Activated T-helper 2 cell treated with anti-CD3 and anti-CD28 coated beads, Interferon-gamma antibody, Interleukin-2, Interleukin-4, amounts not matched to agents 10 μg/mL and 5 μg/mL and 100 μg/mL, durations not matched to agents 14 hours and 24 hours and 36 hours (primary cell): ENCODE measurements at regions not wholly inside any gene's neighbourhood (a gene's known extent, or its start where the extent isn't known, plus 50 kb on each side); places are given as distances from the start of the nearest gene placed in this dataset.

ENCODE experiments used
- DNase-seq: peaks from one replicate; pipeline ENCODE4 v3.0.0; 2021; ENCODE audit warnings: low spot score
- H3K27ac Mint-ChIP-seq: one replicate; pipeline ENCODE4 v1.8.0; 2021; ENCODE audit warnings: mixed read lengths
- H3K27me3 Mint-ChIP-seq: one replicate; pipeline ENCODE4 v1.8.0; 2021; ENCODE audit warnings: low read depth, mixed read lengths
- H3K36me3 Mint-ChIP-seq: one replicate; pipeline ENCODE4 v1.8.0; 2021; ENCODE audit warnings: low read depth, mixed read lengths
- H3K4me1 Mint-ChIP-seq: one replicate; pipeline ENCODE4 v1.8.0; 2021; ENCODE audit warnings: low read depth, mixed read lengths
- H3K4me3 Mint-ChIP-seq: one replicate; pipeline ENCODE4 v1.8.0; 2021; ENCODE audit warnings: low read depth, mild to moderate bottlenecking, moderate library complexity, mixed read lengths
- H3K9me3 Mint-ChIP-seq: one replicate; pipeline ENCODE4 v1.8.0; 2021; ENCODE audit warnings: mixed read lengths
- intact Hi-C: fragments of 100-400 bp; cut with micrococcal nuclease; formaldehyde crosslinking; loops from one replicate; pipeline ENCODE4 v1.15.1; 2023

DNA sequence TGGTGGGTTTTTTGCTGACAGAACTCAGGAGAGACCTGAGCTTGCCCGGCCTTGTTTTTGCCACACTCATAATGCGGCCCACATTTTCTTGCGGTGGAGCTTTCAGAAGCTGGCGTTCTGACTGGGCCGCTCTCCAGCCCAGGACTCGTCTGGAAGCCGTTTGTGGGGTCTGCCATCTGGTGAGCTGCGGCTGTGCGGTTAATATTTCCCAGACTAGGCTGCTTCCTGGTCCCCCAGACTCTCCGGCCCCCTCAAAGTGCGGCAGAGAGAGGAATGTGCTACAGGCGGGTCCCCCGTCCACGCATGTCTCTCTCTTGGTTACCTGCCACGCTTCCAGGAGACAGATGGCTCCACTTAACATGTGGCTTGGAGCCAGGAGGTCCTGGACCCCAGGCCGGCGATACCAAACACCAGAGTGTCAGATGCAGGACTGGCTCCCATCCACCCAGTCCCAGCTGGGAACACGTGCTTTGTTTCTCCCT, 128.9 kb upstream of the PMEPA1 start:
- no peaks in the 10 kb centered on the region for H3K9me3 Mint-ChIP-seq

DNA sequence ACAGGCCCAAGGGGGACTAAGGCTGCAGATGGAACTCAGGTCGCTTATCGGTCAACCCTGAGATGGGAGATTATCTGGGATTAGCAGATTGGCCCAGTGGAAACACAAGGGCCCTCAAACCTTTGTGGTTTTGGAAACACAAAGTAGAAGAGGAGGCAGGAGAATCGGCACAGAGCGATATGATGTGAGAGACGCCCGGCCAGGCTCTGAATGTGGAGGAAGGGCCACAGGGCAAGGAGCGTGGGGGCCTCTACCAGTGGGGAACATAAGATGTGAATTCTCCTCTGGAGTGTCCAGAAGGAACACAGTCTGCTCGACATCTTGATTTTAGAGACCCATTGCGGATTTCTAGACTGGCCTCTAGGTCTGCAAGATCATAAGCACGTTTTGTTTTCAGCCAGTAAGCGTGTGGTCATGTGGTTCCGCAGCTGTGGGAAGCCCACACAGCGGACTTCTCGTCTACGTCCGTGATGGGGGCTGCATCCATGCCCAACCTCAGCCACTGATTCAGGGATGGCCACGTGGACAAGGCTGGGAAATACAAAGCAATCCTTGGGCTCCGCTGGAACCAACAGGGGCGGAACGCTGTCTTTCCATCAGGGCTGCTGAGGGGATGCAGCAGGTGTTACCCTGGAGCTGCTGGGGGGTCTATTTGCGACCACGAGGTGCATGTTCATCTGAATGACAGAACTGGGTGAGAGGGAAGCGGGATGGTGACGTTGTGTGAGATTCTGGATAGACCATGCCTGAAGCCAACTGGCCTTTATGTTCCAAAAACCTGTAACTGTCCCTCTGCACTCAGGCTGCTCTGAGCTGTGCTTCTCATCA, 127.6 kb upstream of the PMEPA1 start:
- DNase-seq: no peak
- Mint-ChIP-seq H3K4me1 (no peaks in the 10 kb centered on the region), H3K27ac (no peak overlapping the region), H3K9me3 (no peaks in the 10 kb centered on the region), H3K4me3 (no peak overlapping the region), H3K27me3 (no peaks in the 10 kb centered on the region), H3K36me3 (no peaks in the 10 kb centered on the region)
- intact Hi-C loops: no loop called here

More for the DNA sequence above, 128.9 kb upstream of the PMEPA1 start:
- H3K4me1 Mint-ChIP-seq: no peaks in the 10 kb centered on the region
- H3K4me3 Mint-ChIP-seq: no peak overlapping the region
- no peak for DNase-seq
- intact Hi-C loops: no loop called here
- H3K27ac Mint-ChIP-seq: no peak overlapping the region
- H3K36me3 Mint-ChIP-seq: no peaks in the 10 kb centered on the region
- H3K27me3 Mint-ChIP-seq: no peaks in the 10 kb centered on the region

DNA sequence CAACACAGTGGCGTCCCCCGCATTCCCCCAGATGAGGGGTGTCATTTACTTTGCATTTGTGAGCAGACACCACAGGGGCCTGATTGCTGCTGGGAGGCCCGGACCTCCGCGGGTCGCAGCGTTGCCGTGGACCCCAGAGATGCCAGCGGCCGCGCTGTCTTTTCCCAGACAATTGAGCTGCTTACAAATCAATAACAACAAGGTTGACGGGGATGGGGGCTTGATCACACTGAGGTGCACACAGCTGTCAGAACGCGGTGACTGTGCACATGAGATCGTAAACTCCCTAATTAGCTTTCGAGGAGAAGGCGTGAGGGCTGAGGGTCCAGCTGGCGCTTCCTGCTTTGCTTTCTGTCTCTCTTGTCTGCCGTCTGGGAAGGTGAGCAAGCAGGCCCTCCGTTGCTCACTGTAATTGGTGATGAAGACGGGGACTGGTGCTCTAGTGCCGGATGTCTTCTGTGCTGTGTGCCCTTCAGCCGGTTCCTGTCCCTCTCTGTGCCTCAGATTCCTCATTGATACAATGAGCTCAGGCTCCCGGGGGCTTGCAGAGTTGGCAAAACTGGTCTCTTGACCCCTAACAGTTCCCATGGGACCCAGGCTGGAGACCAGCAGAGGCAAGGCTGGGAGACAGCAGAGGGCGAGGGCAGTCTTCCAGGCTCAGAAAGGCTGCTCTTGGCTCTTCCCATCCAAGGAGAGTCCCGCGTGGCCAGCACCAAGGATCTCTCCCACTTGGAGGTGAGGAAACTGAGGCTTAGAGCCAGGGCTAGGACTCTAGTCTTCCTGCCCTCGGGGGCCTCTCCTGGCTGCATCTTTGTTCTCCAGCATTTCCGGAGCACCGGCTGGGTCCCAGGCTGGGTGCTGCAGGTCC, 126.0 kb upstream of the PMEPA1 start:
- Mint-ChIP-seq H3K4me1 (no peaks in the 10 kb centered on the region), H3K4me3 (no peak overlapping the region), H3K36me3 (no peaks in the 10 kb centered on the region), H3K27me3 (no peaks in the 10 kb centered on the region), H3K27ac (no peak overlapping the region), H3K9me3 (no peaks in the 10 kb centered on the region)
- intact Hi-C loops: no loop called here
- DNase-seq: no peak

DNA sequence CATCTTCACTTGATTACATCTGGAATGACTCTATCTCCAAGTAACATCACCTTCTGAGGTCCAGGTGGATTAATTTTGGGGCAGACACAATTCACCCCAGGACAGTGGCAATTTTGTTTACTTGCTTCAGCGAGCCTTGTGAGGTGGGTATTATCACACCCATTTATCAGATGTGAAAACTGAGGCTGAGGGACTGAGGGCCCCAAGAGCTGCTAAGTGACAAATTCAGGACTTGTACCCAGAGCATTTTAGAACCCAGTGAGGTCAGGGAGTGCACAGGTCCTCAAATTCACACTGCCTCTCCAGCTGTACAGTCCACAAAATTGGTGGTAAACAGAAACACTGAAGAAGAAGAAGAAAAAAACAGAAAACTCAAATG, 125.2 kb upstream of the PMEPA1 start:
- H3K4me1 Mint-ChIP-seq: no peaks in the 10 kb centered on the region
- no peak overlapping the region for H3K27ac Mint-ChIP-seq
- no peak overlapping the region for H3K4me3 Mint-ChIP-seq
- H3K27me3 Mint-ChIP-seq: no peaks in the 10 kb centered on the region
- no peaks in the 10 kb centered on the region for H3K9me3 Mint-ChIP-seq
- intact Hi-C loops: no loop called here
- no peaks in the 10 kb centered on the region for H3K36me3 Mint-ChIP-seq
- no peak for DNase-seq

DNA sequence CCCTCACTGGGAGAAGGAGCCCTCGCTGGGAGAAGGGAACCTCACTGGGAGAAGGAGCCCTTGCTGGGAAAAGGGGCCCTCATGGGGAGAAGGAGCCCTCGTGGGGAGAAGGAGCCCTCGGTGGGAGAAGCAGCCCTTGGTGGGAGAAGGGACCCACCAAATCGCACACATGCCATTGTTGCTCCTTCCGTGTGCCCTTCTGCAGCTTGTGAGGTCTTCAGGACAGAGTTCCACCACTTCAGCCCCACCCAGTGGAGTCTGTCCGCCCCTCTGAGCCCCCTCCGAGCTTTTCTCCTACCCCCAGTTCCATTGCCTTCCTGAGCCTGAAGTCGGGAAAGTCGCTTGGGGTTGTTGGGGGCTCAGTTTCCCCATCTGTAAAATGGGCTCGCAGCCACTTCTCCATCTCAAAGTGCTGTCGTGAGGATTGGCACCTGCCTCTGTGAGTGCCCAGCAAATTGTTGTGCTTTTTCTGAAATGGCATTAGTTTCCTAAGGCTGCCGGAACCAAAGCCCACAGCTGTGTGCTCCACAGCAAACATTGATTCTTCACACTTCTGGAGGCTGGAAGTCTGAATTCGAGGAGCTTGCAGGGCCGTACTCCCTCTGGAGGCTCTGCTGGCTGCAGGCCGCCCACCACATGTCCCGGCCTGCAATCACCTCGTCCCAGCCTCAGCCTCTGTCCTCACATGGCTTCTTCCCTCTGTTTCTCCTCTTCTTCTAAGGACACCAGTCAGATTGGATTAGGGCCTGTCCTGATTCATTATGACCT, 124.7 kb upstream of the PMEPA1 start:
- Mint-ChIP-seq H3K36me3 (no peaks in the 10 kb centered on the region), H3K27me3 (no peaks in the 10 kb centered on the region), H3K9me3 (no peaks in the 10 kb centered on the region), H3K4me1 (no peaks in the 10 kb centered on the region), H3K27ac (no peak overlapping the region), H3K4me3 (no peak overlapping the region)
- no peak for DNase-seq
- intact Hi-C loops: no loop called here

DNA sequence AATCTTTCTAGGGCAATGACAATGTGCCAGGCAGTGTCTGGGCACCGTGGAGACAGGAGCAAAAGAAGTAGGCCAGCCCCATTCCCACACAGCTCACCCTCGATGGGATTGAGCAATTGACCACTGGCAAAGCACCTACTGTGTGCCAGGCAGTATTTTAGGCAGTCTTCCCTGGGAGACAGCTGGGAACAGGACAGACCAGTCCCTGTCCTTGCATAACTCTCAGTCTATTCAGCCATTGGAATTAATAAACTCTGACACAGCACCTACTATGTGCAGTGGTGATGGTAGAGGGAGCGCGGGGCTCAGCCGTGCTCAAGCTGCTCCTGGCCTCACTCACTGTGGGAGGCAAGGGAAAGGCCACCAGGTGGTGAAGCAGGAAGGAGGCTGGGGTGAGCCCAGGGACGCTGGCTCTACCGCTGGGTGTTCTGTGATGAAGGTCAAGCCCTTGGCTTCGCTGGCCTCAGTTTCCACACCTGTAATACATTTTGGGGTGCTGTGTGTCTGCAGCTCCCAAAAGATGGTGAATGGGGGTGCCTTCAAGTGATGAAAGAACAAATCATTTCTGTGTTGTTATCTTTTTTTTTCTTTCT, 122.3 kb upstream of the PMEPA1 start:
- DNase-seq: no peak
- H3K36me3 Mint-ChIP-seq: no peaks in the 10 kb centered on the region
- no peak overlapping the region for H3K4me3 Mint-ChIP-seq
- no peaks in the 10 kb centered on the region for H3K27me3 Mint-ChIP-seq
- H3K27ac Mint-ChIP-seq: no peak overlapping the region
- no peaks in the 10 kb centered on the region for H3K4me1 Mint-ChIP-seq
- no peaks in the 10 kb centered on the region for H3K9me3 Mint-ChIP-seq
- intact Hi-C loops: no loop called here

DNA sequence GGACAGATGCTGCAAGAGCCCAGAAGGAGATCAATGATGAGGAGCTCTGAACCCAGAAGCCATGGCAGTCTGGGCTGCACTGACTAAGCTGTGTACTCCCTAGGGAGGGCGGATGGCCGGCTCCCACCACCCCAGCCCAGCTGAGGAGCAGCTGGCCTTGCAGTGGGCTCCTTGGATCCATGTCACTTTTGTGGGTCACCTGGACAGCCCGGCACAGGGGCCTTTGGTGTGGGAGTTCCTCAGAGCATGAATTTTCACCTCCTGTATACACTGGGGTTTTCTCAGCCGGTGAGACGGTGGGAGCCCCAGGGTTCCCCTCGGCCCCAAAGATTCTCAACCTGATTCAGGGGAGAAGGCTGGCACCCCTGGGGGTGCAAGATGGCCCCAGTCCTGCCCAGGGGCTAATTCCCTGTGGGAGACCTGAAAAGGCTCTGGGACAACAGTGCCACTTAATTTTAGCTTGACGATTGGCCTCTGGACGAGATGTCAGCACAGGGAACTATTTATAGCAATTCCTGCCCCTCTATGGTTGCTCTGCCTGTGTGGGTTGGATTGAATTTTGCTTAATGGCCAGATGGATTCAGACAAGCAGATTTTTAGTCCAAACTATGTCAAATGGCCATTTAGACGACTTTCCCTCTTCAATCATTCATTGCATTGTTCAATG, 121.6 kb upstream of the PMEPA1 start:
- Mint-ChIP-seq H3K27ac (no peak overlapping the region), H3K9me3 (no peaks in the 10 kb centered on the region), H3K36me3 (no peaks in the 10 kb centered on the region), H3K4me1 (no peaks in the 10 kb centered on the region), H3K4me3 (no peak overlapping the region), H3K27me3 (no peaks in the 10 kb centered on the region)
- no peak for DNase-seq
- intact Hi-C loops: no loop called here

DNA sequence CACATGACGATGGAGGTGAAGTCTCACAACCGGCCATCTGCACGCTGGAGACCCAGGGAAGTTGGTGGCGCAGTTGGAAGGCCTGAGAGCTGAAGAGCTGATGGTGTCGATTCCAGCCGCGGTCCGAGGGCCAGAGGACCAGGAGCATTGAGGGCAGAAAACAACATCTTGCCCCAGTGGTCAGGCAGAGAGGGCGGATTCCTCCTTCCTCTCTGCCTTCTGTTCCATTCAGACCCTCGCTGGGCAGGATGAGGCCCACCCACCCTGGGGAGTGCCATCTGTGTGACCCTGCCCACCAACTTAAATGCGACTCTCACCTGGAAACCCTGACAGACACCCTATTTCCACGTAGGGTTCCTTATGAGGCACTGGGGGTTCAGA, 120.7 kb upstream of the PMEPA1 start:
- H3K4me1 Mint-ChIP-seq: no peaks in the 10 kb centered on the region
- no peak overlapping the region for H3K27ac Mint-ChIP-seq
- H3K4me3 Mint-ChIP-seq: no peak overlapping the region
- no peaks in the 10 kb centered on the region for H3K9me3 Mint-ChIP-seq
- H3K27me3 Mint-ChIP-seq: no peaks in the 10 kb centered on the region
- intact Hi-C loops: no loop called here
- H3K36me3 Mint-ChIP-seq: no peaks in the 10 kb centered on the region
- no peak for DNase-seq

DNA sequence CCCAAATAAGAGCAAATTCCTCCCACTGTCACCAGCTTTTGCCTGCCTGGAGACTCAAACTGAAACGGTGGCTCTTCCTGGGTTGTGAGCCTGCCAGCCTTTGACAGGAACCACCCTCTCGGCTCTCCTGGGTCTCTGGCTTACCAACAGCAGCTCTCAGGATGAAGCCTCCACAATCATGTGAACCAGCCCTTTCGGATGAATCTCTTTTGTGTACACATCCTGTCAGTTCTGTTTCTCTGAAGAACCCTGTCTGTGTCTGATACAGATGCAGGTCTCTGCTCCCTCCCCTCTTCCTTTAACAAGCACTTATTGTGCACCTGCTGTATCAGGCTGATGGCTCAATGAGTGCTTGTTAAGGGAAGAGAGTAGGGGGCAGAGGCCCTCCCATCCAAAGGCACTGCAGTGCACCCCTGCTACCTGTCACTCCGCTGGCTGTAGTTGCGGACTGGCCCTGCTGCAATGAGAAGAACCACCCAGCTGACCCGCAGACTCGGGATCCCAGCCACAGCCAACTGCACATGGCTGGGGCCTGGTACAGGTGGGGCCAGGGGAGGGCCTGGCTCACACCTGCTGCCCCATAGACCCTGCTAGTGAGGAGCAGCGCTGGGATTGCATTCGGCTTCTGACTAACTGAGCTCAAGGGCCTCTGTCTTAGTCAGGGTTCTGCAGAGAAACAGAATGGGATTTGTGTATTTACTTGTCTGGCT, 120.1 kb upstream of the PMEPA1 start:
- H3K36me3 Mint-ChIP-seq: no peaks in the 10 kb centered on the region
- H3K4me3 Mint-ChIP-seq: no peak overlapping the region
- no peak for DNase-seq
- H3K9me3 Mint-ChIP-seq: no peaks in the 10 kb centered on the region
- no peaks in the 10 kb centered on the region for H3K4me1 Mint-ChIP-seq
- no peak overlapping the region for H3K27ac Mint-ChIP-seq
- intact Hi-C loops: no loop called here
- no peaks in the 10 kb centered on the region for H3K27me3 Mint-ChIP-seq

DNA sequence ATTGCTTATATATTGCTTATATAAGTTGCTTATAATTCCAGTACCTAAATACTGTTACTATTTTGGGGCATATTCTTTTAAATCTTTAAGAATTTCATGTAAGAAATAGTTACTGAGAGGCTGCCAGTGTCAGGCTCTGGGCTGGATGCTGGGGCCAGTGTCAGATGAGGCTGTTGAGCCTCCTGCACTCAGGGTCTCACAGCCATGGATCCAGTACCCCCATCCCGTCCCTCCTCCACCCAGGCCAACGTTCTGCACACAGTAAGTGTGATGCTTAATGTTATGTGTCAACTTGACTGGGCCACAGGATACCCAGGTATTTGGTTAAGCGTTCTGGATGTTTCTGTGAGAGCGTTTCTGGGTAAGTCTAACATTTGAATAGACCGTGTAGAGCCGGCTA, 119.5 kb upstream of the PMEPA1 start:
- no peaks in the 10 kb centered on the region for H3K9me3 Mint-ChIP-seq
- DNase-seq: no peak
- H3K27ac Mint-ChIP-seq: no peak overlapping the region
- H3K36me3 Mint-ChIP-seq: no peaks in the 10 kb centered on the region
- H3K4me1 Mint-ChIP-seq: no peaks in the 10 kb centered on the region
- H3K27me3 Mint-ChIP-seq: no peaks in the 10 kb centered on the region
- intact Hi-C loops: no loop called here
- H3K4me3 Mint-ChIP-seq: no peak overlapping the region

DNA sequence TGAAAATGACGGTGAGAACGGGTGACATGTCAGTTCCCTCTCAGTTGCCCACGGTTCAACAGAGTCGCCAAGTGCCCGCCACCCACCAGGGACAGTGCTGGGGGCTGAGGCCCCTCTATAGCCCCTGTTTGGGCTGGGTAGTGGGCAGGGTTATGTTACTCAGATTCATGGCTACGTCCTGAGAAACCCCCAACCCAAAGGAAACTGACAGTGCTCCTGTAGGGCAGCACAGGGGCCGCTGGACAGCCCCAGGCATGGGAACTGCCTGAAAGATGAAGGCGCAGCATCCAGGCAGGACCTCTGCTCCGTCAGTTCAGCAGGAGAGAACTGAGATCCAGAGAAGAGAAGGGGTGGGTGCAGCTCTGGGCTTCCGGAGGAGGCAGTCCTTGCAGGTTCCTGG, 118.9 kb upstream of the PMEPA1 start:
- Mint-ChIP-seq H3K4me3 (no peak overlapping the region), H3K27me3 (no peaks in the 10 kb centered on the region), H3K36me3 (no peaks in the 10 kb centered on the region), H3K27ac (no peak overlapping the region), H3K9me3 (no peaks in the 10 kb centered on the region), H3K4me1 (no peaks in the 10 kb centered on the region)
- no peak for DNase-seq
- intact Hi-C loops: no loop called here
